ENCODE measurements at regions not wholly inside any gene's neighbourhood (a gene's known extent, or its start where the extent isn't known, plus 50 kb on each side); places are given as distances from the start of the nearest gene placed in this dataset.

- in situ Hi-C loops (cut with HindIII; ENCODE audit: low pct_unique_long_range_greater_than_20kb, low sequenced_read_pairs), result no loop called here
- no peak for TF ChIP-seq JUND (IDR thresholded peaks at IDR 0.05; ENCODE audit: low read depth)
- no peak for DNase-seq (ENCODE audit: low read depth in 1 of 2, low spot score in 1 of 2)
Observed at GRCh38 chr5:73381590-73382400, 66.8 kb downstream of the FOXD1 start.

DNA sequence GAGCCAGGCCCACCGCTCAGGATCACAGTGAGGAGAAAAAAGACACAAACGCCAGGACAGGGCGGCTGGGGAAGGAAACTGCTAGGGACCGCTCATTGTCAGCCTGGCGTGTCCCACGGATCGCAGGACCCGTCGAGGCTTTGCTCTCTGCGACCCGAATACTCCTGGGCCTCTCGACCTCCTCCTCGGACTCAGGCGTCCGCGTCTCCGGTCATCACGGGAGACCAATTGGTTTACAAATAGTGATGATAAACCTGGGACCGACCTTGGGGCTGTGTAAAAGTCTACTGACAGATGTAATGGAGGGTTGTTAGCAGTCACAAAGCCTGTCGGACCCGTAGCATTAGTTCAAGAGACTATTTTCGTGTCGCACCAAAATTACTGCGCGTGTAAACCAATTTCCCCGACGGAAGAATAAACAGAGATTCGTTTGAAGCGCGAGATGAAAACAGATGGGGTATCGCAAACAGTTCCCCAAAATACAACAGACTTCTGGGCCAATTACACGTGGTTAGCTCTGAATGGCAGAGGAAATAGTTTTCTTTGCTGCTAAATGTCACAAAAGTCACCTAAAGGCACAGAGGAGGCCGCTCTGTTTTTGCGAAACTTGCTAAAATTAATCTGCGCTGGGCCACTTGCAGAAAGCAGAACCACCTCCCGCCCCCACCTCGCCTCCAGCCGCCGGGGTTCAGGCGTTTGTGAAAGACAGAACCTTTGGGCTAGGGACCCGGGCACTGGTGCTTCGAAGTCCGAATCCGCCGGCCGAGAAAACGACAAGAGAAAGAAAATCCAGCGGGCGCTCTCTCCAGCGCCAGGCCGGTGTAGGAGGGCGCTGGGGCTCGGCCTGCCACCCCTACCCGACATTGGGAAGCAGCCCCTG is 67.6 kb downstream of the FOXD1 start:
- no peak for DNase-seq (ENCODE audit: low read depth in 1 of 2, low spot score in 1 of 2)
- in situ Hi-C loops (cut with HindIII; ENCODE audit: low pct_unique_long_range_greater_than_20kb, low sequenced_read_pairs), result no loop called here

DNA sequence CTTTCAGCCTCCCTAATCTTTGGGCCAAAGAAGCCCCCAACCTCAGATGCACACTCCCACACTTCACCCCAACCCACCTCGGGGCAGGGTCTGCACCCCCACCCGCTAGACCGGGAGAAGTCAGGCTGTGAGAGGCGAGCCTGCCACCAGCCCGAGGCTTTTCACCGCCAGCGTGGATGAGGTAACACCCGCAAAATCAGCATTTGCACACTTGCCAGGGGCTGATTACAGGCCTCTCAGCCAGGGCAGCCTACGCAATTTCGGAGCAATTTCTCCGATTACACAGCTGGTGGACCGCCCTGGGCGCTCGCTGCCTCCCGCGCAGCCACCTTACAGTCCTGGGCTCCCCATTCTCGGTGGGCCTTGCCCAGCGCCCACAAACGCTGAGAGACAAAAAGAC is 68.5 kb downstream of the FOXD1 start:
- no peak for DNase-seq (ENCODE audit: low read depth in 1 of 2, low spot score in 1 of 2)
- in situ Hi-C loops (cut with HindIII; ENCODE audit: low pct_unique_long_range_greater_than_20kb, low sequenced_read_pairs), result no loop called here
- TF ChIP-seq JUND (IDR thresholded peaks at IDR 0.05; ENCODE audit: low read depth), result no peak

More for the DNA sequence above, 67.6 kb downstream of the FOXD1 start:
- TF ChIP-seq JUND (IDR thresholded peaks at IDR 0.05; ENCODE audit: low read depth), result no peak

GRCh38 chr5:73379435-73379834 is 69.1 kb downstream of the FOXD1 start:
- in situ Hi-C loops (cut with HindIII; ENCODE audit: low pct_unique_long_range_greater_than_20kb, low sequenced_read_pairs), result no loop called here
- no peak for TF ChIP-seq JUND (IDR thresholded peaks at IDR 0.05; ENCODE audit: low read depth)
- DNase-seq (ENCODE audit: low read depth in 1 of 2, low spot score in 1 of 2), result no peak

- no peak for DNase-seq (ENCODE audit: low read depth in 1 of 2, low spot score in 1 of 2)
- no peak for TF ChIP-seq JUND (IDR thresholded peaks at IDR 0.05; ENCODE audit: low read depth)
- in situ Hi-C loops (cut with HindIII; ENCODE audit: low pct_unique_long_range_greater_than_20kb, low sequenced_read_pairs), result no loop called here
Observed at GRCh38 chr5:73378765-73379164, 69.8 kb downstream of the FOXD1 start.

GRCh38 chr5:73378070-73378469 is 70.5 kb downstream of the FOXD1 start:
- DNase-seq (ENCODE audit: low read depth in 1 of 2, low spot score in 1 of 2), result no peak
- no peak for TF ChIP-seq JUND (IDR thresholded peaks at IDR 0.05; ENCODE audit: low read depth)
- in situ Hi-C loops (cut with HindIII; ENCODE audit: low pct_unique_long_range_greater_than_20kb, low sequenced_read_pairs), result no loop called here

GRCh38 chr5:73376618-73377170 is 71.9 kb downstream of the FOXD1 start:
- in situ Hi-C loops (cut with HindIII; ENCODE audit: low pct_unique_long_range_greater_than_20kb, low sequenced_read_pairs), result no loop called here
- no peak for DNase-seq (ENCODE audit: low read depth in 1 of 2, low spot score in 1 of 2)
- no peak for TF ChIP-seq JUND (IDR thresholded peaks at IDR 0.05; ENCODE audit: low read depth)

DNA sequence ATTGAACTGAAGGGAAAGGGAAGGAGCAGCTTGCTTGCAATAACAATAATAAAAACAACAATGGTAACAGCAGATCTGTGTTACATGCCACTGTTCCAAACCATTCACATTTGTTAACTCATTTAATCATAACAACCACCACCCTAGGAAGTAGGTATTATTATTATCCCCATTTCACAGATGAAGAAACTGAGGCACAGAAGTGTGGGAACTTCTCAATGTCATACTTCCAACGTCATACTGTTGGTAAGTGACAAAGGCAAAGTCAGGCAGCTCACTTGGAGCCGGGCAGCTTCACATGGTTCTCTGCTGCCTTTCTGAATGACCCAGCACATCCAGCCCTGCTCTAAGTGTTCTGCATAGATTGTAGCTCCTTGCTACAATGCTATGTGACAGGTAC is 72.6 kb downstream of the FOXD1 start:
- no peak for TF ChIP-seq JUND (IDR thresholded peaks at IDR 0.05; ENCODE audit: low read depth)
- no peak for DNase-seq (ENCODE audit: low read depth in 1 of 2, low spot score in 1 of 2)
- in situ Hi-C loops (cut with HindIII; ENCODE audit: low pct_unique_long_range_greater_than_20kb, low sequenced_read_pairs), result no loop called here

DNA sequence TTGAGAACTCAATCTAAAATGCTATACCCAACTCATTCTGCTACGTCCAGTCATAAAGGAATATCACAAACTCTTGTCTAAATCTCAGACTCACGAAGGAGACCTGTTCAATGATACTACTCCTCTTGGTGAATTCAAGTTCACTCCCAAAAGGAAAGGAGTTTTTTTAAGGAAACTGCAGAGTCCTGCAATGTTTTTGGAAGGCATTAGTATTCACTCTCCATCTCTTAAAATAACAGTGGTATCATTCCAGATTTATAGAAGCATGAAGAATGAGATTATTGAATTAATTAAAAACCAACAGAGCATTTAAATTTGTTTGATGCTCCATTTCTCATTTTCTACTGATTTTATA is 73.4 kb downstream of the FOXD1 start:
- TF ChIP-seq JUND (IDR thresholded peaks at IDR 0.05; ENCODE audit: low read depth), result no peak
- no peak for DNase-seq (ENCODE audit: low read depth in 1 of 2, low spot score in 1 of 2)
- in situ Hi-C loops (cut with HindIII; ENCODE audit: low pct_unique_long_range_greater_than_20kb, low sequenced_read_pairs), result no loop called here

DNA sequence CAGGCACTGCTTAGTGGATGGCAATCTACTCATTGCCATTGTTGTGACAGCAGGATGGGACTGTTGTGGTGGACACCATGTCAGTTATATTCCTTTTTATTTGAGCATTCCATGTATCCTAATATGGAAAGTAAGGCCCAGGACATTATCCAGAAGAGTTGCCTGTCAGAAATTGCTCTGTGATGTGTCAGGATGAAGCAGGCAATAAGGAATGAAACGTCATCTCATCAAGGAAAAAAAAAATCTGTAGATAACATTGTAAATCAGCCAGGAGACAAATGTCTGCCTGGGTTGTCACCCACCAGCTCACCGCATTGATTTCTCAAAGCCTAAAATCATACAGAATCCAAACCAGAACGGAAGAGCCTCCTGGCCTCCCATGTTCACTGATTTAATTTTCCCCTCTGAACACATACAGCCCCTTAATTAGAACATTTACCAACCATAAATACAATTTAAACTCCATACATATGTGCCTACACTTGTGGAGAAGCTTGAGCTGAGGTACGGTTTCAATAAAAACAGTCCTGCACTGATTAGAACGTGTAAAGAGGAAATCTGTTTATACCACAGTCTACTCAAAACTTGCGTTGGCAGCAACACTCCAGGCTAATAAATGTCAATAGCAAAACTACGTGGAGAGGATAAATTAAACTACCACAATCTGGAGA is 73.9 kb downstream of the FOXD1 start:
- in situ Hi-C loops (cut with HindIII; ENCODE audit: low pct_unique_long_range_greater_than_20kb, low sequenced_read_pairs), result no loop called here
- TF ChIP-seq JUND (IDR thresholded peaks at IDR 0.05; ENCODE audit: low read depth), result no peak
- no peak for DNase-seq (ENCODE audit: low read depth in 1 of 2, low spot score in 1 of 2)

GRCh38 chr5:73373814-73374510 is 74.6 kb downstream of the FOXD1 start:
- no peak for DNase-seq (ENCODE audit: low read depth in 1 of 2, low spot score in 1 of 2)
- in situ Hi-C loops (cut with HindIII; ENCODE audit: low pct_unique_long_range_greater_than_20kb, low sequenced_read_pairs), result no loop called here
- no peak for TF ChIP-seq JUND (IDR thresholded peaks at IDR 0.05; ENCODE audit: low read depth)
